H9 (cell line): ENCODE measurements at regions not wholly inside any gene's neighbourhood (a gene's known extent, or its start where the extent isn't known, plus 50 kb on each side); places are given as distances from the start of the nearest gene placed in this dataset.

Experiments
- DNase-seq: peaks from one replicate; pipeline ENCODE4 v3.0.0-alpha.2; 2017
- H2AFZ ChIP-seq: one replicate; pipeline ENCODE4 v1.6.1; 2013; ENCODE audit warnings: mild to moderate bottlenecking, low read length, control low read depth, moderate library complexity
- H2AK5ac ChIP-seq: 2 replicates; pipeline ENCODE4 v1.6.1; 2013; ENCODE audit warnings: low read length, control low read depth, mixed read lengths; ENCODE audit not compliant: insufficient read length
- H2BK120ac ChIP-seq: one replicate; pipeline ENCODE4 v1.6.1; 2013; ENCODE audit warnings: low read depth, mild to moderate bottlenecking, low read length, control low read depth, inconsistent platforms; ENCODE audit not compliant: poor library complexity, severe bottlenecking
- H2BK12ac ChIP-seq: 2 replicates; pipeline ENCODE4 v1.6.1; 2013; ENCODE audit warnings: low read length, control low read depth, mixed read lengths, low read depth; ENCODE audit not compliant: insufficient read length
- H2BK15ac ChIP-seq: 2 replicates; pipeline ENCODE4 v1.6.1; 2013; ENCODE audit warnings: low read depth, low read length, control low read depth
- H2BK20ac ChIP-seq: one replicate; pipeline ENCODE4 v1.6.1; 2013; ENCODE audit warnings: low read depth, mild to moderate bottlenecking, low read length, control low read depth, inconsistent platforms; ENCODE audit not compliant: poor library complexity, severe bottlenecking
- H2BK5ac ChIP-seq: 2 replicates; pipeline ENCODE4 v1.6.1; 2013; ENCODE audit warnings: low read length, control low read depth, mixed read lengths; ENCODE audit not compliant: insufficient read length
- H3K14ac ChIP-seq: 2 replicates; pipeline ENCODE4 v1.6.1; 2013; ENCODE audit warnings: low read length, control low read depth; ENCODE audit not compliant: insufficient read depth
- H3K18ac ChIP-seq: 2 replicates; pipeline ENCODE4 v1.6.1; 2013; ENCODE audit warnings: low read depth, mild to moderate bottlenecking, mixed read lengths, low read length, control low read depth; ENCODE audit not compliant: insufficient read length
- H3K23ac ChIP-seq: 2 replicates; pipeline ENCODE4 v1.6.1; 2013; ENCODE audit warnings: low read length, control low read depth, mixed read lengths, low read depth; ENCODE audit not compliant: insufficient read length
- H3K23me2 ChIP-seq: 2 replicates; pipeline ENCODE4 v1.6.1; 2013; ENCODE audit warnings: low read depth, mild to moderate bottlenecking, mixed read lengths, low read length, control low read depth; ENCODE audit not compliant: insufficient read length, poor library complexity, severe bottlenecking
- H3K27ac ChIP-seq: 2 replicates; pipeline ENCODE4 v1.5.1; 2013; ENCODE audit warnings: low read length, control low read depth, mixed read lengths, low read depth; ENCODE audit not compliant: insufficient read length
- H3K27me3 ChIP-seq: 2 replicates; pipeline ENCODE4 v1.6.1; 2013; ENCODE audit warnings: low read length, control low read depth, inconsistent platforms; ENCODE audit not compliant: insufficient read depth
- H3K4ac ChIP-seq: 2 replicates; pipeline ENCODE4 v1.6.1; 2013; ENCODE audit warnings: low read depth, mild to moderate bottlenecking, control low read depth, inconsistent platforms, low read length, moderate library complexity
- H3K4me1 ChIP-seq: 2 replicates; pipeline ENCODE4 v1.6.1; 2013; ENCODE audit warnings: low read length, control low read depth, inconsistent platforms; ENCODE audit not compliant: insufficient read depth
- H3K4me2 ChIP-seq: 2 replicates; pipeline ENCODE4 v1.6.1; 2013; ENCODE audit warnings: low read length, control low read depth, mixed read lengths; ENCODE audit not compliant: insufficient read length, insufficient read depth
- H3K56ac ChIP-seq: 2 replicates; pipeline ENCODE4 v1.6.1; 2013; ENCODE audit warnings: low read depth, mild to moderate bottlenecking, mixed read lengths, low read length, control low read depth; ENCODE audit not compliant: insufficient read length
- H3K79me1 ChIP-seq: 2 replicates; pipeline ENCODE4 v1.6.1; 2013; ENCODE audit warnings: low read depth, mild to moderate bottlenecking, moderate library complexity, low read length, control low read depth, inconsistent platforms; ENCODE audit not compliant: insufficient read depth, poor library complexity, severe bottlenecking
- H3K79me2 ChIP-seq: 2 replicates; pipeline ENCODE4 v1.6.1; 2013; ENCODE audit warnings: low read length, control low read depth, inconsistent platforms; ENCODE audit not compliant: insufficient read depth
- H3K9ac ChIP-seq: 2 replicates; pipeline ENCODE4 v1.6.1; 2013; ENCODE audit warnings: low read length, control low read depth, mixed read lengths; ENCODE audit not compliant: insufficient read length; ENCODE audit errors: extremely low read depth
- H3K9me3 ChIP-seq: one replicate; pipeline ENCODE4 v1.6.1; 2013; ENCODE audit warnings: low read depth, low read length, inconsistent platforms; ENCODE audit not compliant: control insufficient read depth
- H3T11ph ChIP-seq: one replicate; pipeline ENCODE4 v1.6.1; 2013; ENCODE audit warnings: mild to moderate bottlenecking, low read length, control low read depth, inconsistent platforms
- H4K20me1 ChIP-seq: one replicate; pipeline ENCODE4 v1.6.1; 2013; ENCODE audit not compliant: control insufficient read depth, insufficient read length, insufficient read depth
- H4K5ac ChIP-seq: 2 replicates; pipeline ENCODE4 v1.6.1; 2013; ENCODE audit warnings: low read depth, mild to moderate bottlenecking, mixed read lengths, low read length, control low read depth; ENCODE audit not compliant: insufficient read length
- H4K8ac ChIP-seq: replicated peaks from 2 replicates; pipeline ENCODE4 v1.6.1; 2013; ENCODE audit warnings: low read length, control low read depth, mixed read lengths, low read depth; ENCODE audit not compliant: insufficient read length
- H4K91ac ChIP-seq: 2 replicates; pipeline ENCODE4 v1.6.1; 2013; ENCODE audit warnings: low read depth, mild to moderate bottlenecking, moderate library complexity, mixed read lengths, low read length, control low read depth; ENCODE audit not compliant: insufficient read length
- H3K27ac Mint-ChIP-seq, 3 experiments: 2 replicates in 2 of 3; 3 replicates in 1 of 3; pipeline ENCODE4 v1.8.0; 2020 to 2021; ENCODE audit warnings: mixed read lengths in 3 of 3, mild to moderate bottlenecking in 1 of 3, moderate library complexity in 1 of 3
- H3K27me3 Mint-ChIP-seq: 2 replicates; pipeline ENCODE4 v1.8.0; 2021; ENCODE audit warnings: low read depth, mild to moderate bottlenecking, moderate library complexity, mixed read lengths
- H3K36me3 Mint-ChIP-seq, 3 experiments: 2 replicates in 2 of 3; 3 replicates in 1 of 3; pipeline ENCODE4 v1.8.0; 2020 to 2021; ENCODE audit warnings: low read depth in 3 of 3, mixed read lengths in 3 of 3; ENCODE audit not compliant: insufficient read depth in 1 of 3
- H3K4me1 Mint-ChIP-seq, 2 experiments: 2 replicates each; pipeline ENCODE4 v1.8.0; 2020; ENCODE audit warnings: mixed read lengths in 2 of 2
- H3K4me3 Mint-ChIP-seq, 2 experiments: 2 replicates in 1 of 2; 3 replicates in 1 of 2; pipeline ENCODE4 v1.8.0; 2020 to 2021; ENCODE audit warnings: mild to moderate bottlenecking in 2 of 2, mixed read lengths in 2 of 2, moderate library complexity in 1 of 2
- H3K9me3 Mint-ChIP-seq, 2 experiments: 2 replicates in 1 of 2; 3 replicates in 1 of 2; pipeline ENCODE4 v1.8.0; 2020; ENCODE audit warnings: mild to moderate bottlenecking in 2 of 2, mixed read lengths in 2 of 2, moderate library complexity in 1 of 2
- WGBS: extraction: QIAGEN DNeasy Blood & Tissue Kit; methylation state at CpG from one replicate; pipeline ENCODE4 v1.1.7; 2013; ENCODE audit warnings: missing lambda C conversion rate, low lambda C conversion rate, mixed read lengths; ENCODE audit not compliant: insufficient read length; ENCODE audit errors: extremely low coverage; 5-methylcytosine and 5-hydroxymethylcytosine counted together
- TF ChIP-seq, protein P1 (sequence below): fragments of 200-600 bp; sonication (generic); conservative IDR thresholded peaks from 3 replicates; pipeline ENCODE4 v1.8.0; 2021; ENCODE audit warnings: antibody characterized with exemption, mild to moderate bottlenecking

DNA sequence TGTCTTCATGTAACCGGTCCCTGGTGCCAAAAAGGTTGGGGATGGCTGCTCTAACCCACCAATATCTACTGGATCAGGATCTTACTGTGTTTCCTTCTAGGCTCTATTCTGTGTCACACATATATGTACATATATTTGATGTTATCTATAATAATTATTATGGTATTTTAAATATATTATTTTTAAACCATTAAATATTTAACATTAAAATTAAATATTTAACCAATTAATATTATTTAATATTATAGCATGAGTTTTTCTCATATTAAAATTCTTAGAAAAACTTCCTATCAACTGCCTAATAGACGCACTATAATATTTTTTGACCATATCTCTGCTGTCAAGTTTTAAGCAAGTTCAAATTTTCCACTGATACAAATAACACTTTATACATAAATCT, 196.9 kb upstream of the PLET1 start:
- H3K4me1 ChIP-seq: no peaks in the 10 kb centered on the region
- Mint-ChIP-seq H3K9me3 (peaks cover 0 to 3% of the 10 kb centered on the region in 2 experiments; a peak in 1 of 5 replicates), H3K36me3 (no peaks in the 10 kb centered on the region), H3K4me1 (no peaks in the 10 kb centered on the region), H3K4me3 (no peak overlapping the region), H3K27ac (no peak overlapping the region), H3K27me3 (no peaks in the 10 kb centered on the region)
- no peaks in the 10 kb centered on the region for H3K27me3 ChIP-seq
- H2BK15ac ChIP-seq: no peak overlapping the region
- TF ChIP-seq, protein P1, sequence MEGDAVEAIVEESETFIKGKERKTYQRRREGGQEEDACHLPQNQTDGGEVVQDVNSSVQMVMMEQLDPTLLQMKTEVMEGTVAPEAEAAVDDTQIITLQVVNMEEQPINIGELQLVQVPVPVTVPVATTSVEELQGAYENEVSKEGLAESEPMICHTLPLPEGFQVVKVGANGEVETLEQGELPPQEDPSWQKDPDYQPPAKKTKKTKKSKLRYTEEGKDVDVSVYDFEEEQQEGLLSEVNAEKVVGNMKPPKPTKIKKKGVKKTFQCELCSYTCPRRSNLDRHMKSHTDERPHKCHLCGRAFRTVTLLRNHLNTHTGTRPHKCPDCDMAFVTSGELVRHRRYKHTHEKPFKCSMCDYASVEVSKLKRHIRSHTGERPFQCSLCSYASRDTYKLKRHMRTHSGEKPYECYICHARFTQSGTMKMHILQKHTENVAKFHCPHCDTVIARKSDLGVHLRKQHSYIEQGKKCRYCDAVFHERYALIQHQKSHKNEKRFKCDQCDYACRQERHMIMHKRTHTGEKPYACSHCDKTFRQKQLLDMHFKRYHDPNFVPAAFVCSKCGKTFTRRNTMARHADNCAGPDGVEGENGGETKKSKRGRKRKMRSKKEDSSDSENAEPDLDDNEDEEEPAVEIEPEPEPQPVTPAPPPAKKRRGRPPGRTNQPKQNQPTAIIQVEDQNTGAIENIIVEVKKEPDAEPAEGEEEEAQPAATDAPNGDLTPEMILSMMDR: no peak
- no peak overlapping the region for H4K8ac ChIP-seq
- no CpG with 5 or more reads among the region's 2 CpGs for WGBS
- no peak overlapping the region for H4K5ac ChIP-seq
- H4K20me1 ChIP-seq: no peaks in the 10 kb centered on the region
- H3K9ac ChIP-seq: no peak overlapping the region
- H3K23ac ChIP-seq: no peak overlapping the region
- H3T11ph ChIP-seq: no peak overlapping the region
- no peak overlapping the region for H2AFZ ChIP-seq
- H3K14ac ChIP-seq: no peak overlapping the region
- no peak overlapping the region for H3K18ac ChIP-seq
- no peaks in the 10 kb centered on the region for H3K23me2 ChIP-seq
- H2BK5ac ChIP-seq: no peak overlapping the region
- no peak overlapping the region for H3K56ac ChIP-seq
- no peak overlapping the region for H2BK20ac ChIP-seq
- H2BK120ac ChIP-seq: no peak overlapping the region
- no peak overlapping the region for H4K91ac ChIP-seq
- no peak overlapping the region for H3K4me2 ChIP-seq
- H3K79me2 ChIP-seq: no peaks in the 10 kb centered on the region
- no peak overlapping the region for H3K4ac ChIP-seq
- no peak for DNase-seq
- H3K27ac ChIP-seq: no peak overlapping the region
- H2AK5ac ChIP-seq: no peak overlapping the region
- no peaks in the 10 kb centered on the region for H3K9me3 ChIP-seq
- H2BK12ac ChIP-seq: no peak overlapping the region
- no peaks in the 10 kb centered on the region for H3K79me1 ChIP-seq
